Retinal pigment epithelial cell (primary cell): ENCODE measurements at regions not wholly inside any gene's neighbourhood (a gene's known extent, or its start where the extent isn't known, plus 50 kb on each side); places are given as distances from the start of the nearest gene placed in this dataset.

Experiments used
- DNase-seq: peaks from one replicate; pipeline ENCODE4 v3.0.0-alpha.2; 2010; ENCODE audit warnings: low read depth
- H3K4me3 ChIP-seq: 2 replicates; pipeline ENCODE4 v1.5.1; 2011; ENCODE audit warnings: mild to moderate bottlenecking, low read length, control low read depth, moderate library complexity
- TF ChIP-seq, protein P1 (sequence below): conservative IDR thresholded peaks from 2 replicates; pipeline ENCODE4 v1.5.1; 2011; ENCODE audit warnings: low read depth, low read length, control low read depth, inconsistent platforms

GRCh38 chr14:66341239-66341638, 144.9 kb upstream of the CCDC196 start:
- H3K4me3 ChIP-seq: no peak overlapping the region
- TF ChIP-seq, protein P1, sequence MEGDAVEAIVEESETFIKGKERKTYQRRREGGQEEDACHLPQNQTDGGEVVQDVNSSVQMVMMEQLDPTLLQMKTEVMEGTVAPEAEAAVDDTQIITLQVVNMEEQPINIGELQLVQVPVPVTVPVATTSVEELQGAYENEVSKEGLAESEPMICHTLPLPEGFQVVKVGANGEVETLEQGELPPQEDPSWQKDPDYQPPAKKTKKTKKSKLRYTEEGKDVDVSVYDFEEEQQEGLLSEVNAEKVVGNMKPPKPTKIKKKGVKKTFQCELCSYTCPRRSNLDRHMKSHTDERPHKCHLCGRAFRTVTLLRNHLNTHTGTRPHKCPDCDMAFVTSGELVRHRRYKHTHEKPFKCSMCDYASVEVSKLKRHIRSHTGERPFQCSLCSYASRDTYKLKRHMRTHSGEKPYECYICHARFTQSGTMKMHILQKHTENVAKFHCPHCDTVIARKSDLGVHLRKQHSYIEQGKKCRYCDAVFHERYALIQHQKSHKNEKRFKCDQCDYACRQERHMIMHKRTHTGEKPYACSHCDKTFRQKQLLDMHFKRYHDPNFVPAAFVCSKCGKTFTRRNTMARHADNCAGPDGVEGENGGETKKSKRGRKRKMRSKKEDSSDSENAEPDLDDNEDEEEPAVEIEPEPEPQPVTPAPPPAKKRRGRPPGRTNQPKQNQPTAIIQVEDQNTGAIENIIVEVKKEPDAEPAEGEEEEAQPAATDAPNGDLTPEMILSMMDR: no peak
- DNase-seq: no peak

DNA sequence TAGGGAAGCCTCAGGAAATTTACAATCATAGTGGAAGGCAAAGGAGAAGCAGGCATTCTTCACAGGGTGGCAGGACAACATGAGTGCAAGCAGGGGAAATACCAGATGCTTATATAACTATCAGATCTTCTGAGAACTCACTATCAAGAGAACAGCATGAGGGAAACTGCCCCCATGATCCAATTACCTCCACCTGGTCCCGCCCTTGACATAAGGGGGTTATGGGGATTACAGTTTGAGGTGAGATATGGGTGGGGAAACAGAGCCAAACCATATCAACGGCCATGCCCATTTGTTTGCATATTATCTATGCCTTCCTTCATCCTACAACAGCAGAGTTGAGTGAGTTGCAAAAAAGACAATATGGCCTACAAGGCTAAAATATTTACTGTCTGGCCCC, 140.2 kb upstream of the CCDC196 start:
- TF ChIP-seq, protein P1: no peak
- no peak for DNase-seq
- H3K4me3 ChIP-seq: no peak overlapping the region

DNA sequence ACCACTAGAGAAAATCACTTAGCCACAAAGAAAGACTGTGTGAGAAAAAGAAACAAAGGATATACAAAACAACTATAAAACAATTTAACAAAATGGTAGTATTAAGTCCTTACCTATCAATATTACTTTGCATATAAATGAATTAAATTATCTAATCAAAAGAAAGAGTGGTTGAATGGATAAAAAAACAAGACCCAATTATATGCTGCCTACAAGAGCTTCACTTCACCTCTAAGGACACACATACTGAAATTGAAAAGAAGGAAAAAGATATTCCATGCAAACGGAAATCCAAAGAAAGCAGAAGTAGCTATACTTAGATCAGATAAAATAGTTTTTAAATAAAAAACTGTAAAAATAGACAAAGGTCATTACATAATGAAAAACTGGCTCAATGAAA, 134.9 kb upstream of the CCDC196 start:
- TF ChIP-seq, protein P1: no peak
- DNase-seq: no peak
- no peak overlapping the region for H3K4me3 ChIP-seq

- TF ChIP-seq, protein P1: peak; percentile 54
- H3K4me3 ChIP-seq: no peak overlapping the region
- DNase-seq: peak; percentile 30
Measured at GRCh38 chr14:66359500-66359899, 126.7 kb upstream of the CCDC196 start.

DNA sequence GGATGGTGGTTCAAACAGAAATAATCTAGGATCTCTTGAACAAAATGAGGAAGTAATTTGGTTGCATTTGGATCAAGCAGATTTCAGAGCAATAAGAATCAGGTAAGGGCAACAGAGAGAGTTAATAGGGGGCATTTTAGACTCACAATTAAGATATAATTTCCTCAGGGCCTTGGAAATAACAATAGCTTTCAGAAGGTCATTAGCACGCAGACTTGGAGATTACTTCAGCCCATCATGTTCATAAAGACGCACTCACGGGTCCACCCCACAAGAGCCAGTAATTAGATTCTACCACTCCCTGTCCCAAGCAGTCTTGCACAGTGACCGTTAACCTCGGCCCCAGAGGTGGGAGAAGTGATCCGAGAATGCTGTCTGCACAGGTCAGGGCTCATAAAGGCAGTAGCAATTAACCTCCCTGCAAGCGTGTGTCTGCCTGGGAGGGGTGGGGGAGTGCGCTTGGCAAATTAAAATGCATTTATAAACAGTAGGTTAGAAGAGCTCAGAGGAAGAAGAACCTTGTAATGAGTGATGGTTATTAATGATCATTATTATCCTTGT, 125.7 kb upstream of the CCDC196 start:
- H3K4me3 ChIP-seq: no peak overlapping the region
- TF ChIP-seq, protein P1: no peak
- no peak for DNase-seq

GRCh38 chr14:66361013-66361412, 125.2 kb upstream of the CCDC196 start:
- H3K4me3 ChIP-seq: no peak overlapping the region
- no peak for DNase-seq
- TF ChIP-seq, protein P1: no peak

- H3K4me3 ChIP-seq: no peak overlapping the region
- TF ChIP-seq, protein P1: no peak
- no peak for DNase-seq
Measured at GRCh38 chr14:66365388-66365787, 120.8 kb upstream of the CCDC196 start.
